ENCODE measurements at regions not wholly inside any gene's neighbourhood (a gene's known extent, or its start where the extent isn't known, plus 50 kb on each side); places are given as distances from the start of the nearest gene placed in this dataset.

DNA sequence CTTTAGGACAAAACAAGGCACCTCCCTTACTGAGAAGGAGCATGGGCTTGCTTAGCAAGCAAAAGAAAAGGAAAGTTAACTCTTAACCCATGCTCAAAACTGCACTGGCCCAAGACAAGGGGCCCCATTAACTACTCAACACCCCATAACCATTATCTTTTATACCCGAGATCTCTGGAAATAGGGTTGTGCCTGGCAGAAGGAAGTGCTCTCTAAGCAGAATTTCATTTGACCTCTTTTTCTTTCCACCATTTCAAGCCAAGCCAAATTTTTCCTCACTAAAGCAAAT, 167.2 kb downstream of the RASEF start:
- no peaks in the 10 kb centered on the region for H3F3A ChIP-seq (ENCODE audit: insufficient read depth, low read length, poor library complexity, severe bottlenecking)
- H3K9me3 ChIP-seq (ENCODE audit: low read length), result no peaks in the 10 kb centered on the region
- H2AFZ ChIP-seq (ENCODE audit: low read depth, low read length), result no peak overlapping the region
- no peaks in the 10 kb centered on the region for H4K20me1 ChIP-seq (ENCODE audit: insufficient read depth)
- H3K9me2 ChIP-seq (ENCODE audit: insufficient read depth, low read length), result no peaks in the 10 kb centered on the region
- H3K9ac ChIP-seq (ENCODE audit: low read length), result no peak overlapping the region
- H3K36me3 ChIP-seq (ENCODE audit: insufficient read depth, low read length), result no peaks in the 10 kb centered on the region
- no peaks in the 10 kb centered on the region for H3K79me2 ChIP-seq (replicated peaks; ENCODE audit: insufficient read depth, low read length)
- H3K27ac ChIP-seq (ENCODE audit: low read length), result no peak overlapping the region
- H3K27me3 ChIP-seq (ENCODE audit: insufficient read depth, low read depth, low read length), result no peaks in the 10 kb centered on the region
- H3K4me3 ChIP-seq (ENCODE audit: low read length), result no peak overlapping the region
- no peak for TF ChIP-seq RAD21 (conservative IDR thresholded peaks at IDR 0.05)
- TF ChIP-seq, protein P1, sequence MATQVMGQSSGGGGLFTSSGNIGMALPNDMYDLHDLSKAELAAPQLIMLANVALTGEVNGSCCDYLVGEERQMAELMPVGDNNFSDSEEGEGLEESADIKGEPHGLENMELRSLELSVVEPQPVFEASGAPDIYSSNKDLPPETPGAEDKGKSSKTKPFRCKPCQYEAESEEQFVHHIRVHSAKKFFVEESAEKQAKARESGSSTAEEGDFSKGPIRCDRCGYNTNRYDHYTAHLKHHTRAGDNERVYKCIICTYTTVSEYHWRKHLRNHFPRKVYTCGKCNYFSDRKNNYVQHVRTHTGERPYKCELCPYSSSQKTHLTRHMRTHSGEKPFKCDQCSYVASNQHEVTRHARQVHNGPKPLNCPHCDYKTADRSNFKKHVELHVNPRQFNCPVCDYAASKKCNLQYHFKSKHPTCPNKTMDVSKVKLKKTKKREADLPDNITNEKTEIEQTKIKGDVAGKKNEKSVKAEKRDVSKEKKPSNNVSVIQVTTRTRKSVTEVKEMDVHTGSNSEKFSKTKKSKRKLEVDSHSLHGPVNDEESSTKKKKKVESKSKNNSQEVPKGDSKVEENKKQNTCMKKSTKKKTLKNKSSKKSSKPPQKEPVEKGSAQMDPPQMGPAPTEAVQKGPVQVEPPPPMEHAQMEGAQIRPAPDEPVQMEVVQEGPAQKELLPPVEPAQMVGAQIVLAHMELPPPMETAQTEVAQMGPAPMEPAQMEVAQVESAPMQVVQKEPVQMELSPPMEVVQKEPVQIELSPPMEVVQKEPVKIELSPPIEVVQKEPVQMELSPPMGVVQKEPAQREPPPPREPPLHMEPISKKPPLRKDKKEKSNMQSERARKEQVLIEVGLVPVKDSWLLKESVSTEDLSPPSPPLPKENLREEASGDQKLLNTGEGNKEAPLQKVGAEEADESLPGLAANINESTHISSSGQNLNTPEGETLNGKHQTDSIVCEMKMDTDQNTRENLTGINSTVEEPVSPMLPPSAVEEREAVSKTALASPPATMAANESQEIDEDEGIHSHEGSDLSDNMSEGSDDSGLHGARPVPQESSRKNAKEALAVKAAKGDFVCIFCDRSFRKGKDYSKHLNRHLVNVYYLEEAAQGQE (IDR thresholded peaks at IDR 0.05; ENCODE audit: borderline replicate concordance), result no peak
- TF ChIP-seq EP300 (conservative IDR thresholded peaks at IDR 0.05; ENCODE audit: poor library complexity, severe bottlenecking), result no peak
- TF ChIP-seq EZH2 (IDR thresholded peaks at IDR 0.05; ENCODE audit: borderline replicate concordance, insufficient read depth, low read length, poor library complexity, severe bottlenecking), result no peak
- no peak for TF ChIP-seq MXI1 (conservative IDR thresholded peaks at IDR 0.05; ENCODE audit: poor library complexity, severe bottlenecking)
- TF ChIP-seq, protein P2, sequence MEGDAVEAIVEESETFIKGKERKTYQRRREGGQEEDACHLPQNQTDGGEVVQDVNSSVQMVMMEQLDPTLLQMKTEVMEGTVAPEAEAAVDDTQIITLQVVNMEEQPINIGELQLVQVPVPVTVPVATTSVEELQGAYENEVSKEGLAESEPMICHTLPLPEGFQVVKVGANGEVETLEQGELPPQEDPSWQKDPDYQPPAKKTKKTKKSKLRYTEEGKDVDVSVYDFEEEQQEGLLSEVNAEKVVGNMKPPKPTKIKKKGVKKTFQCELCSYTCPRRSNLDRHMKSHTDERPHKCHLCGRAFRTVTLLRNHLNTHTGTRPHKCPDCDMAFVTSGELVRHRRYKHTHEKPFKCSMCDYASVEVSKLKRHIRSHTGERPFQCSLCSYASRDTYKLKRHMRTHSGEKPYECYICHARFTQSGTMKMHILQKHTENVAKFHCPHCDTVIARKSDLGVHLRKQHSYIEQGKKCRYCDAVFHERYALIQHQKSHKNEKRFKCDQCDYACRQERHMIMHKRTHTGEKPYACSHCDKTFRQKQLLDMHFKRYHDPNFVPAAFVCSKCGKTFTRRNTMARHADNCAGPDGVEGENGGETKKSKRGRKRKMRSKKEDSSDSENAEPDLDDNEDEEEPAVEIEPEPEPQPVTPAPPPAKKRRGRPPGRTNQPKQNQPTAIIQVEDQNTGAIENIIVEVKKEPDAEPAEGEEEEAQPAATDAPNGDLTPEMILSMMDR (IDR thresholded peaks at IDR 0.05; ENCODE audit: poor library complexity, severe bottlenecking), result no peak
- no peak for TF ChIP-seq TAF1 (IDR thresholded peaks at IDR 0.05; ENCODE audit: low read depth)
- no peak for TF ChIP-seq POLR2AphosphoS5 (IDR thresholded peaks at IDR 0.05)
- TF ChIP-seq SMC3 (conservative IDR thresholded peaks at IDR 0.05; ENCODE audit: poor library complexity), result no peak
- H3K4me2 ChIP-seq (ENCODE audit: low read length), result no peak overlapping the region

DNA sequence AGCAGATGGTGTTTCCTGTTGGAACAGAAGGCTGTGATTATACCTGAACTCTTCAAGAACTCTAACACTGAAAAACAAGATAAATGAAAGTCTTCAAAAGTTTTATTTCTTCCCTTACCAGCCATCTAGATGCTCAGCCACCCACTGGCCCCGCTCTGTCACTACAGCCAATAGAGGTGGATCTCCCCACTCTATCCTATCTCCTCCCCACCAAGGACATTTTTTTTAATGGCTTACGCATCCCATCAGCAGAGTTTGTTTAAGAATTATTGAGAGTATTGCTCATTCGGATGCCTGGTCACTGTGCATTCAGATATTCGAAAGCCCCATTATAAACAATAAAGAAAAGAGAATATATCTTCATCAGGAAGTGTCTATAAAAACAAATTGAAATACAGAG, 159.4 kb downstream of the RASEF start:
- Histone ChIP-seq H3K27me3 (ENCODE audit: insufficient read depth, low read depth, low read length) (no peaks in the 10 kb centered on the region), H2AFZ (ENCODE audit: low read depth, low read length) (no peak overlapping the region), H3K9ac (ENCODE audit: low read length) (no peak overlapping the region), H3K79me2 (replicated peaks; ENCODE audit: insufficient read depth, low read length) (no peaks in the 10 kb centered on the region), H3K4me3 (ENCODE audit: low read length) (no peak overlapping the region), H4K20me1 (ENCODE audit: insufficient read depth) (no peaks in the 10 kb centered on the region), H3K36me3 (ENCODE audit: insufficient read depth, low read length) (no peaks in the 10 kb centered on the region), H3K9me2 (ENCODE audit: insufficient read depth, low read length) (no peaks in the 10 kb centered on the region), H3K27ac (ENCODE audit: low read length) (no peak overlapping the region), H3F3A (ENCODE audit: insufficient read depth, low read length, poor library complexity, severe bottlenecking) (no peaks in the 10 kb centered on the region), H3K4me2 (ENCODE audit: low read length) (no peak overlapping the region), H3K9me3 (ENCODE audit: low read length) (no peaks in the 10 kb centered on the region)
- TF ChIP-seq, protein P2 (IDR thresholded peaks at IDR 0.05; ENCODE audit: poor library complexity, severe bottlenecking), result no peak
- TF ChIP-seq EP300 (conservative IDR thresholded peaks at IDR 0.05; ENCODE audit: poor library complexity, severe bottlenecking) (no peak), MXI1 (conservative IDR thresholded peaks at IDR 0.05; ENCODE audit: poor library complexity, severe bottlenecking) (no peak), RAD21 (conservative IDR thresholded peaks at IDR 0.05) (no peak), EZH2 (IDR thresholded peaks at IDR 0.05; ENCODE audit: borderline replicate concordance, insufficient read depth, low read length, poor library complexity, severe bottlenecking) (no peak), SMC3 (conservative IDR thresholded peaks at IDR 0.05; ENCODE audit: poor library complexity) (no peak), POLR2AphosphoS5 (IDR thresholded peaks at IDR 0.05) (no peak), TAF1 (IDR thresholded peaks at IDR 0.05; ENCODE audit: low read depth) (no peak)
- TF ChIP-seq, protein P1 (IDR thresholded peaks at IDR 0.05; ENCODE audit: borderline replicate concordance), result no peak
